IPS-18a (cell line): ENCODE measurements at regions not wholly inside any gene's neighbourhood (a gene's known extent, or its start where the extent isn't known, plus 50 kb on each side); places are given as distances from the start of the nearest gene placed in this dataset.

Experiments
- H3K27ac ChIP-seq: one replicate; pipeline ENCODE4 v1.5.1; 2013; ENCODE audit warnings: low read length
- H3K27me3 ChIP-seq: one replicate; pipeline ENCODE4 v1.6.1; 2013; ENCODE audit warnings: mild to moderate bottlenecking, low read length; ENCODE audit not compliant: control insufficient read depth, insufficient read depth
- H3K36me3 ChIP-seq: one replicate; pipeline ENCODE4 v1.6.1; 2013; ENCODE audit warnings: low read depth, low read length; ENCODE audit not compliant: control insufficient read depth
- H3K4me1 ChIP-seq: one replicate; pipeline ENCODE4 v1.6.1; 2013; ENCODE audit warnings: low read depth, low read length; ENCODE audit not compliant: control insufficient read depth
- H3K4me3 ChIP-seq: one replicate; pipeline ENCODE4 v1.5.1; 2013; ENCODE audit warnings: low read length
- H3K9ac ChIP-seq: one replicate; pipeline ENCODE4 v1.6.1; 2013; ENCODE audit warnings: mild to moderate bottlenecking, low read length, moderate library complexity
- H3K9me3 ChIP-seq: one replicate; pipeline ENCODE4 v1.6.1; 2013; ENCODE audit warnings: low read depth, low read length; ENCODE audit not compliant: control insufficient read depth

DNA sequence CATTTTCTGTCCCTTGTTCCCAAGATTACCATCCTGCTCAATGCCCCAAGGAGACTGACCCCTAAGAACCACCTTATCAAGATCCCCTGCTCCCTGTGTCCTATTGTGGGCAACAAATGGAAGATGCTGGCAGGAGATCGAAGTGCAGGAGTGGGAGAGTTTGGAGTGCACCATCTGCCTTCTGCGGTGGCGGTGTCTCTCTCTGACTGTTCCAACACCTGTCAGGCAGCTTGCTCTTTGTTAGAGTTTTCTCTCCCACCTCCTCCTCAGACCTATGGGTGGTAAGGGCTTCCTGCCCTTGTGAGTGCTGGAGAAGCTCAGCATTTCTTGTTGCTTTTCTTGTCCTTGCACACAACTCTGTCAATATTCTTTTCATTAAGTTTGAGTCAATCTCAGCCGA, 64.1 kb upstream of the SPHKAP start:
- Histone ChIP-seq H3K9ac (no peak overlapping the region), H3K36me3 (no peaks in the 10 kb centered on the region), H3K4me3 (no peak overlapping the region), H3K4me1 (no peaks in the 10 kb centered on the region), H3K27ac (no peak overlapping the region), H3K27me3 (no peaks in the 10 kb centered on the region), H3K9me3 (no peaks in the 10 kb centered on the region)

DNA sequence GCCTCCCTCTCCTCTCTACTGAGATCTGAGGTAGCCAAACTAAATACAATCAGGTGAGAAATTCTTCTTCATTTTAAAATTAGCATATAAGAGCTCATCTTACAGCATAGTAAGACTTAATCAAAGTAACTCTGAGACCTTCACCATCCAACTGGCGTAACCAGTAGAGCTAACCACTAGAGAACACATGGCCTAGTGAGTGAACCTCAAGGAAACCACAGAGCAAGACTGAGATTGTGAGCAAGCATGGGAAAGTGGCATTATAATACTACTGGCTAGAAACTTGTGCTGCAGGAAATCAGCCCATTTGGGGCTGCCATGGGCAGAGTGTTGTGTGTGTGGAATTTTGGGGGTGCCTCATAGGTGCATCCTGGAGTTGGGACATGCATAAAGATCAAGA, 61.1 kb upstream of the SPHKAP start:
- no peaks in the 10 kb centered on the region for H3K27me3 ChIP-seq
- H3K4me1 ChIP-seq, result no peaks in the 10 kb centered on the region

DNA sequence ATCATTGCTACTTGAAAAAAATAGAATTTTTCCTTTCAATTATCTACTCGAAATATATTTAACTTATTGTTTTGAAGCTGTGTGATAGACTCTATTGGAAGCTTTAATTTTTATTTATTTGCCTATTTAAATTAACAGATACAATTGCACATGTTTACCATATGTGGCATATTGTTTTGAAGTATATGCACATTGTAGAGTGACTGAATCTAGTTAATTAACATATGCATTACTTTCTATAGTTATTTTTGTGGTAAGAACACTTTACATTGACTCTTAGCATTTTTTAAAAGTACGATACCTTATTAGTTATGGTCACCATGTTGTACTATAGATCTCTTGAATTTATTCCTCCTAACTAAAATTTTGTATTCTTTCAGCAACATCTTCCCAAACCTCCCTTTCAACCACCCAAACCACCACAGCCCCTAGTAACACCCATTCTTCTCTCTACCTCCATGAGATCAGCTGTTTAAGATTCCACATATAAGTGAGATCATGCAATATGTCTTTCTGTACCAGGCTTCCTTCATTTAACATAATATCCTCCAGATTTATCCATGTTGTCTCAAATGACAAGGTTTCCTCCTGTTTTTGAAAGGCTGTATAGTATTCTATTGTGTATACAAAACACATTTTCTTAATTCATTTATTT, 58.5 kb upstream of the SPHKAP start:
- Histone ChIP-seq H3K4me1 (no peaks in the 10 kb centered on the region), H3K36me3 (no peaks in the 10 kb centered on the region), H3K9me3 (no peaks in the 10 kb centered on the region), H3K27ac (no peak overlapping the region), H3K4me3 (no peak overlapping the region), H3K9ac (no peak overlapping the region), H3K27me3 (no peaks in the 10 kb centered on the region)

More for the DNA sequence above, 61.1 kb upstream of the SPHKAP start:
- Histone ChIP-seq H3K9ac (no peak overlapping the region), H3K36me3 (no peaks in the 10 kb centered on the region), H3K9me3 (no peaks in the 10 kb centered on the region), H3K27ac (no peak overlapping the region), H3K4me3 (no peak overlapping the region)

DNA sequence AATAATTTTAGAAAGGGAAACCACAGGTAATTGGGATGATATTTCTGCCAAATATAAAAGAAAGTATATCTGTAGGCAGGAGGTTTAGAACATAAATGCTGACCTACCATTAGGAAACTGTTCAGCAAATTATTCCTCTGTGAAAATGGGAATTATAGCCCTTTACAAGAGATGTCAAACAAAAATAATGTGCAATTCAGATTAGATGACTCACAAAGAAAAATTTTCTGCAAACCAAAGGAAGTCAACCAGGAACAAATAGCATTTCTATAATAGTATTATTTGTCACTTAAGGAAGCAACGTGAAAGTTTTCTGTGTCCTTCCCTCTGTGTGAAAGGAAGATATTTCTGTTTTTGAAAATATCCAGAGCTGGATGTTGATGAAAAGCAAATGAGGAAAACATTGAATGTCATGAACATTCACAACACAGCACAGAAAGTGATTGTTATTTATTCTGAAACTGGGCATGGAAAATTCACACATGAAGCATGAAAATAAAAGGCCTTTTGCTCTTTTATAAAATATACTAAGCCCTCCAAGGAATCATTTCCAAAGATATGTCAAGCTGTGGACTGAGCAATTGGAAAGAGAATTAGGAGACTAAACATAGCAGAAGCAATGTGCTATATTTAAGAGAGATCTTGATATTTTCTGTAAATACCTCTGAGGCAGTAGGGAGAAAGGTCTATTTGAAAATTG, 57.9 kb upstream of the SPHKAP start:
- Histone ChIP-seq H3K36me3 (no peaks in the 10 kb centered on the region), H3K27ac (no peak overlapping the region), H3K4me1 (no peaks in the 10 kb centered on the region), H3K9me3 (no peaks in the 10 kb centered on the region), H3K9ac (no peak overlapping the region), H3K4me3 (no peak overlapping the region), H3K27me3 (no peaks in the 10 kb centered on the region)
